Coronary artery (tissue), 2 donors: ENCODE measurements at regions not wholly inside any gene's neighbourhood (a gene's known extent, or its start where the extent isn't known, plus 50 kb on each side); places are given as distances from the start of the nearest gene placed in this dataset.

Experiments used
- DNase-seq: peaks from one replicate; pipeline ENCODE4 v3.0.0-alpha.2; 2017; ENCODE audit warnings: low spot score
- H3K27ac ChIP-seq, 2 donors: fragments of 200-600 bp; sonication (generic); one replicate each; pipeline ENCODE4 v1.5.1; 2016 to 2019
- H3K4me3 ChIP-seq: fragments of 200-600 bp; sonication (generic); 2 replicates; pipeline ENCODE4 v1.5.1; 2016; ENCODE audit warnings: mild to moderate bottlenecking, moderate library complexity
- CTCF ChIP-seq: fragments of 200-600 bp; sonication (generic); IDR thresholded peaks from one replicate; pipeline ENCODE4 v1.5.1; 2019; ENCODE audit warnings: antibody characterized with exemption

GRCh38 chr5:152094060-152094459 is 169.4 kb upstream of the GLRA1 start:
- TF ChIP-seq CTCF, result no peak
- Histone ChIP-seq H3K27ac (no peak overlapping the region), H3K4me3 (no peak overlapping the region)
- no peak for DNase-seq

GRCh38 chr5:152092580-152092979 is 167.9 kb upstream of the GLRA1 start:
- DNase-seq, result no peak
- Histone ChIP-seq H3K4me3 (no peak overlapping the region), H3K27ac (no peak overlapping the region)
- TF ChIP-seq CTCF, result no peak

- Histone ChIP-seq H3K27ac (no peak overlapping the region), H3K4me3 (no peak overlapping the region)
- no peak for DNase-seq
- no peak for TF ChIP-seq CTCF
Measured at GRCh38 chr5:152089644-152090043, 165.0 kb upstream of the GLRA1 start.

GRCh38 chr5:152086668-152087067 is 162.0 kb upstream of the GLRA1 start:
- no peak for DNase-seq
- no peak overlapping the region for H3K27ac ChIP-seq
- no peak for TF ChIP-seq CTCF
- H3K4me3 ChIP-seq, result no peak overlapping the region

GRCh38 chr5:152084476-152084875 is 159.8 kb upstream of the GLRA1 start:
- TF ChIP-seq CTCF, result no peak

GRCh38 chr5:152083231-152083630 is 158.6 kb upstream of the GLRA1 start:
- Histone ChIP-seq H3K27ac (no peak overlapping the region), H3K4me3 (no peak overlapping the region)
- DNase-seq, result no peak
- TF ChIP-seq CTCF, result no peak

More at GRCh38 chr5:152084476-152084875, 159.8 kb upstream of the GLRA1 start:
- H3K4me3 ChIP-seq, result no peak overlapping the region
- H3K27ac ChIP-seq, result no peak overlapping the region
- DNase-seq, result no peak

- TF ChIP-seq CTCF, result no peak
- H3K27ac ChIP-seq, result no peak overlapping the region
- H3K4me3 ChIP-seq, result no peak overlapping the region
- no peak for DNase-seq
Measured at GRCh38 chr5:152072091-152072490, 147.4 kb upstream of the GLRA1 start.
